OCI-LY7 (cell line): ENCODE measurements at regions not wholly inside any gene's neighbourhood (a gene's known extent, or its start where the extent isn't known, plus 50 kb on each side); places are given as distances from the start of the nearest gene placed in this dataset.

ENCODE experiments used
- EZH2phosphoT487 ChIP-seq: fragments of 200-600 bp; sonication (generic); IDR thresholded peaks from 2 replicates; pipeline ENCODE4 v1.6.1; 2018; ENCODE audit warnings: low read depth, borderline replicate concordance, mild to moderate bottlenecking, mixed run types, antibody characterized with exemption, low read length, moderate library complexity, mixed read lengths
- TF ChIP-seq, protein P1 (sequence below): fragments of 200-600 bp; sonication (generic); conservative IDR thresholded peaks from 2 replicates; pipeline ENCODE4 v1.5.1; 2014; ENCODE audit warnings: mild to moderate bottlenecking, antibody characterized with exemption, low read length, moderate library complexity, mixed read lengths

DNA sequence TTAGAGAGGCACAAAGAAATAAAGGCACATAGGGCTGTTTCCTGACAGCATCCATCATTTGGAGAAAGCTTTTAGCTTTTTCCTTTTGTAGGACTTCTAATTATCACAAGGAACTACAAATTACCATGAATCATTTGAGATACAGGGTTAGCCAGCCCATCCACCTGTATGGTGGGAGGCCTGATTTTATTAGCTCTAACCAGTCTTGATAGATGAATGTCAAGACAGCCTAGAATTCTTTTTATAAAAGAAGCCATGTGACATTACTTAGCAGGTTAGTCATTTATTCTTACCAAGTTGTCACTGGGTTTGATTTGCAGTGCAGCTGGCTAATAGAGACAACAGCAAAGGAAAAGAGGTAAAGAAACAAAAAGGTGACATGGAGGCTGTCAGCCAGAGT lies 618.1 kb downstream of the ZNF385D start:
- TF ChIP-seq, protein P1, sequence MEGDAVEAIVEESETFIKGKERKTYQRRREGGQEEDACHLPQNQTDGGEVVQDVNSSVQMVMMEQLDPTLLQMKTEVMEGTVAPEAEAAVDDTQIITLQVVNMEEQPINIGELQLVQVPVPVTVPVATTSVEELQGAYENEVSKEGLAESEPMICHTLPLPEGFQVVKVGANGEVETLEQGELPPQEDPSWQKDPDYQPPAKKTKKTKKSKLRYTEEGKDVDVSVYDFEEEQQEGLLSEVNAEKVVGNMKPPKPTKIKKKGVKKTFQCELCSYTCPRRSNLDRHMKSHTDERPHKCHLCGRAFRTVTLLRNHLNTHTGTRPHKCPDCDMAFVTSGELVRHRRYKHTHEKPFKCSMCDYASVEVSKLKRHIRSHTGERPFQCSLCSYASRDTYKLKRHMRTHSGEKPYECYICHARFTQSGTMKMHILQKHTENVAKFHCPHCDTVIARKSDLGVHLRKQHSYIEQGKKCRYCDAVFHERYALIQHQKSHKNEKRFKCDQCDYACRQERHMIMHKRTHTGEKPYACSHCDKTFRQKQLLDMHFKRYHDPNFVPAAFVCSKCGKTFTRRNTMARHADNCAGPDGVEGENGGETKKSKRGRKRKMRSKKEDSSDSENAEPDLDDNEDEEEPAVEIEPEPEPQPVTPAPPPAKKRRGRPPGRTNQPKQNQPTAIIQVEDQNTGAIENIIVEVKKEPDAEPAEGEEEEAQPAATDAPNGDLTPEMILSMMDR = no peak
- TF ChIP-seq EZH2phosphoT487 = no peak
